Karpas-422 (cell line): ENCODE measurements at regions not wholly inside any gene's neighbourhood (a gene's known extent, or its start where the extent isn't known, plus 50 kb on each side); places are given as distances from the start of the nearest gene placed in this dataset.
"Not testable (repeated sequence)": the region's sequence is repeated elsewhere in the genome, so short reads cannot be mapped to it uniquely, and the experiment has no call there.

Experiments
- DNase-seq: peaks from one replicate; pipeline ENCODE4 v3.0.0-alpha.2; 2015
- H2AFZ ChIP-seq: fragments of 200-600 bp; sonication (generic); 2 replicates; pipeline ENCODE4 v1.6.1; 2014; ENCODE audit warnings: antibody characterized with exemption, low read length, mixed read lengths
- H3K27ac ChIP-seq: fragments of 200-600 bp; sonication (generic); 2 replicates; pipeline ENCODE4 v1.5.1; 2014; ENCODE audit warnings: mild to moderate bottlenecking, low read length, moderate library complexity
- H3K27me3 ChIP-seq: fragments of 200-600 bp; sonication (generic); 2 replicates; pipeline ENCODE4 v1.6.1; 2014; ENCODE audit warnings: low read length, mixed read lengths
- H3K36me3 ChIP-seq: fragments of 200-600 bp; sonication (generic); 2 replicates; pipeline ENCODE4 v1.6.1; 2014; ENCODE audit warnings: low read length, mixed read lengths; ENCODE audit not compliant: insufficient read depth
- H3K4me1 ChIP-seq: fragments of 200-600 bp; sonication (generic); 2 replicates; pipeline ENCODE4 v1.6.1; 2014; ENCODE audit warnings: mild to moderate bottlenecking, low read length, mixed read lengths
- H3K4me2 ChIP-seq: fragments of 200-600 bp; sonication (generic); 2 replicates; pipeline ENCODE4 v1.6.1; 2014; ENCODE audit warnings: low read length, low read depth, mild to moderate bottlenecking; ENCODE audit not compliant: poor library complexity, severe bottlenecking
- H3K4me3 ChIP-seq: fragments of 200-600 bp; sonication (generic); 2 replicates; pipeline ENCODE4 v1.5.1; 2014; ENCODE audit warnings: mild to moderate bottlenecking, antibody characterized with exemption, low read length, mixed read lengths
- H3K79me2 ChIP-seq: fragments of 200-600 bp; sonication (generic); 2 replicates; pipeline ENCODE4 v1.6.1; 2014; ENCODE audit warnings: mild to moderate bottlenecking, low read length, mixed read lengths
- H3K9ac ChIP-seq: fragments of 200-600 bp; sonication (generic); 2 replicates; pipeline ENCODE4 v1.6.0; 2014; ENCODE audit warnings: low read length
- H3K9me2 ChIP-seq: fragments of 200-600 bp; sonication (generic), shearing (Covaris generic); replicated peaks from 2 replicates; pipeline ENCODE4 v1.6.0; 2014; ENCODE audit warnings: mild to moderate bottlenecking, low read length, moderate library complexity; ENCODE audit not compliant: insufficient read depth
- H3K9me3 ChIP-seq: fragments of 300-700, 200-600 bp; sonication (generic); 2 replicates; pipeline ENCODE4 v1.6.1; 2014; ENCODE audit warnings: low read length, mixed read lengths
- H4K20me1 ChIP-seq: fragments of 200-600 bp; sonication (generic); 2 replicates; pipeline ENCODE4 v1.6.1; 2014; ENCODE audit warnings: mild to moderate bottlenecking, antibody characterized with exemption, low read length, low read depth; ENCODE audit not compliant: insufficient read depth

DNA sequence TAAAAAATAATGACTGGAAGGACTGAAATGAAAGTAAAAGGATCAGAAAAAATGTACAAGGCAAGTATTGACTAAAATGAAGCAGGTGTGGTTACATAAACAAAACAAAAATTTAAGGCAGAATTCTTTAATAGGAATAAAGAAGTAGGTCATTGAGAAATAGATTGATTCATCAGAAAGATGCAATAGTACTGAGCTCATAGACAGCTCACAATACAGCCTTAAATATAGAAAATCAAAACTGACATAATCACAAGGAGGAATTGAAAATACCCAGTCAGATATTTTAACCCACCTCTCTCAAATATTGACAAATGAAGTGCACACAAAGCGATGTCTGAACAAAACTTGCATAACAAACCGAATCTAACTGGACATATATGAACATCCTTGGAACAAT, 366.8 kb upstream of the DPYD start:
- H3K9me2 ChIP-seq, result no peaks in the 10 kb centered on the region
- no peak overlapping the region for H2AFZ ChIP-seq
- no peak overlapping the region for H3K4me3 ChIP-seq
- no peak overlapping the region for H3K4me2 ChIP-seq
- H3K27me3 ChIP-seq, result no peaks in the 10 kb centered on the region
- no peak for DNase-seq
- H3K27ac ChIP-seq, result no peak overlapping the region
- no peaks in the 10 kb centered on the region for H3K9me3 ChIP-seq
- H3K4me1 ChIP-seq, result no peaks in the 10 kb centered on the region
- H3K79me2 ChIP-seq, result no peaks in the 10 kb centered on the region
- no peaks in the 10 kb centered on the region for H4K20me1 ChIP-seq
- no peak overlapping the region for H3K9ac ChIP-seq
- no peaks in the 10 kb centered on the region for H3K36me3 ChIP-seq

DNA sequence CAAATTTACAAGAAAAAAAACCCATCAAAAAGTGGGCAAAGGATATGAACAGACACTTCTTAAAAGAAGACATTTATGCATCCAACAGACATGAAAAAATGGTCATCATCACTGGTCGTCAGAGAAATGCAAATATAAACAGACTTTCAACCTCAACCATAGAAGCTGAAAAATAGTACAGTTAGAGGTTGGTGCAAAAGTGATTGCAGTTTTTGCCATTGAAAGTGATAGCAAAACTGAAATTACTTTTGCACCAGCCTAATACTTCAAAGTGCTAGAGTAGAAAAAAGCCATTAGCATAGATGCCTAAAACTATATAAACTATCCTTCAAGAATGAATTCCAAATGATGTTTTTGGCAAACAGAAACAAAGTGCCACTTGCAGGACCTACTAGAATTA, 365.8 kb upstream of the DPYD start:
- Histone ChIP-seq H2AFZ (no peak overlapping the region), H3K4me3 (no peak overlapping the region), H3K9me3 (no peaks in the 10 kb centered on the region), H4K20me1 (no peaks in the 10 kb centered on the region), H3K79me2 (no peaks in the 10 kb centered on the region), H3K4me2 (no peak overlapping the region), H3K36me3 (no peaks in the 10 kb centered on the region), H3K9me2 (no peaks in the 10 kb centered on the region), H3K9ac (no peak overlapping the region), H3K27me3 (no peaks in the 10 kb centered on the region), H3K4me1 (no peaks in the 10 kb centered on the region), H3K27ac (no peak overlapping the region)
- DNase-seq, result no peak

DNA sequence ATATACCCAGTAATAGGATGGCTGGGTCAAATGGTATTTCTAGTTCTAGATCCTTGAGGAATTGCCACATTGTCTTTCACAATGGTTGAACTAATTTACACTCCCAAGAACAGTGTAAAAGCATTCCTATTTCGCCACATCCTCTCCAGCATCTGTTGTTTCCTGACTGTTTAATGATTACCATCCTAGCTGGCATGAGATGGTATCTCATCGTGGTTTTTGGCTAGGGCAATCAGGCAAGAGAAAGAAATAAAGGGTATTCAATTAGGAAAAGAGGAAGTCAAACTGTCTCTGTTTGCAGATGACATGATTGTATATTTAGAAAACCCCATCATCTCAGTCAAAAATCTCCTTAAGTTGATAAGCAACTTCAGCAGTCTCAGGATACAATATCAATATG, 364.5 kb upstream of the DPYD start:
- H3K79me2 ChIP-seq, H3K4me3 ChIP-seq, H3K27ac ChIP-seq, H3K27me3 ChIP-seq, H3K9me3 ChIP-seq, H4K20me1 ChIP-seq, H3K36me3 ChIP-seq, DNase-seq, H3K4me2 ChIP-seq, H3K4me1 ChIP-seq, H2AFZ ChIP-seq, H3K9me2 ChIP-seq, H3K9ac ChIP-seq: not testable (repeated sequence)

DNA sequence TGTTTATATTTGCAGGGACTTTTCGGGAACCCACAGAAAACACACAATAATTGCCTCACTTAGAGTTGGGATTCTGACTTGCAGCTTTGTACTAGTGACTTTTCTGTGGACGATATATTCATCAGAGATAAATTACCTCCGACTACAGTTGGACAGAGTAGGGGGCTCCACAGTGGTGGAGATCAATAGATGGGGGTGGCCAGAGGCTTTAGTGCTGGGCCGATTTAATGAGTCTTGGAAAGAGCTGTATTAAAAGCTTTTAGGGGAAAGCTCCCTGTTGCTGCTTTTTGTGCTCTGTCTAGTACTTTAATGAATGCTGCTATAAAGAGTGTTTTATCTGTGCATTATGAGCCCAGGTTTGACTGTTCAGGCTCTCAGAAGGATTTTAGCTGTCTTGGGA, 359.2 kb upstream of the DPYD start:
- no peaks in the 10 kb centered on the region for H3K36me3 ChIP-seq
- H3K9me2 ChIP-seq, result no peaks in the 10 kb centered on the region
- no peak overlapping the region for H3K4me3 ChIP-seq
- no peaks in the 10 kb centered on the region for H3K79me2 ChIP-seq
- no peak for DNase-seq
- no peaks in the 10 kb centered on the region for H3K4me1 ChIP-seq
- no peak overlapping the region for H3K9ac ChIP-seq
- H4K20me1 ChIP-seq, result no peaks in the 10 kb centered on the region
- H3K4me2 ChIP-seq, result no peak overlapping the region
- H3K9me3 ChIP-seq, result no peaks in the 10 kb centered on the region
- H3K27ac ChIP-seq, result no peak overlapping the region
- no peaks in the 10 kb centered on the region for H3K27me3 ChIP-seq
- no peak overlapping the region for H2AFZ ChIP-seq

DNA sequence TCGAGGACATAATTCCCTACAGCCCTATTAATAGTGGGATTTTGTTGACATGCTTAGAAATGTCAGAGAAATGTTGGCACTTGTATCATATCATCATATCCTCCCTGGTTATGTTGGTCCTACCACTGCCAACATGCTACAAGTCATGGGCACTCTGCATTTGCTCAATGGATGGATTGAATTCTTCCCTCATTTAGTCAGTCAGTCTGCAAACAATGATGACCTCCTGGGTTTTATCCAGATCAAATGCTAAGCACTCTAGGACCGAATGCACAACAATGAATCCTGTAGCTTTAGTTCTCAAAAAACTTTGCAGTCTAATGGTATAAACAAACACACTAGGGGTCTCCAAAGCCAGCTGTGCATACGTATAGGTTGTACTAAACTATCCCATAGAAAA, 357.2 kb upstream of the DPYD start:
- Histone ChIP-seq H3K27me3 (no peaks in the 10 kb centered on the region), H3K9me2 (no peaks in the 10 kb centered on the region), H3K9me3 (no peaks in the 10 kb centered on the region), H3K36me3 (no peaks in the 10 kb centered on the region), H3K4me2 (no peak overlapping the region), H4K20me1 (no peaks in the 10 kb centered on the region), H3K9ac (no peak overlapping the region), H3K4me3 (no peak overlapping the region), H2AFZ (no peak overlapping the region), H3K4me1 (no peaks in the 10 kb centered on the region), H3K27ac (no peak overlapping the region), H3K79me2 (no peaks in the 10 kb centered on the region)
- no peak for DNase-seq

DNA sequence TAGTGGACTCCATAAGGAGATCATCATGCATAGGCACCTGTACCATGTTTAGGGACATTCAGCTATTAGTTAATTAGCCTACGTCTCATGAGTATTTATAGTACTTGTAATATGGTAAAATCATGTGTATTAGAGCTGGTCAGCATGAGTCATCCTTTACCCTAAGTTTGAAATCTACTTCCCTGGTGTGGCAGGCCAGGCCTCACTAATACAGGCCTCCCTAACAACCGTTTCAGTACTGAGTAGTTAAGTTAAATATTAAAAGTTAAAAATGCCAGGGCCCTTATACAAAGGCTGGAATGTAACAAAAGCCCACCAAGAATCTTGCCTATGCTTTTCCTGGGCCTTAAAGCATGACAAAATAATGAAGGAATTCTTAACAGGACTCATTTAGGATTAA, 356.3 kb upstream of the DPYD start:
- H3K9me2 ChIP-seq, result no peaks in the 10 kb centered on the region
- no peaks in the 10 kb centered on the region for H3K4me1 ChIP-seq
- no peak overlapping the region for H3K4me3 ChIP-seq
- H3K79me2 ChIP-seq, result no peaks in the 10 kb centered on the region
- no peak overlapping the region for H3K27ac ChIP-seq
- no peak overlapping the region for H3K4me2 ChIP-seq
- H3K9ac ChIP-seq, result no peak overlapping the region
- no peaks in the 10 kb centered on the region for H4K20me1 ChIP-seq
- no peaks in the 10 kb centered on the region for H3K36me3 ChIP-seq
- H2AFZ ChIP-seq, result no peak overlapping the region
- no peak for DNase-seq
- H3K9me3 ChIP-seq, result no peaks in the 10 kb centered on the region
- H3K27me3 ChIP-seq, result no peaks in the 10 kb centered on the region

DNA sequence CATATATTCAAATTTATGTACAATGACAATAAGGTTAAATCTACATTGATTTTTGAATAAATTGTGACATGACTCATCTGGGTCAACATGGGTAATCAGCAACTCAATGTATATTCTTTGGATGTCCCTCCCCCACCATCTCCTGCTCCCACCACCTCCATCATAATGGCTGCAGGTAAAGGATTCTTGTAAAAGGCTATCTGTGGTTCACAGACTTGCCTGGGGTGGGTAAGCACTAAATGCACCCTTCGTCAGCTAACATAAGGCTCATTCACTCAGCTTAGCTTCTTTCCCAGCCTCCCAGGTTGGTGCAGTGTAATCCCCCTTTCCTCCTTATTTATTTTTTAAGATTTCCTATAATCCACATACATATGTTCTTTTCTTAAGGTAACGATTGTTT, 355.7 kb upstream of the DPYD start:
- Histone ChIP-seq H3K9me3 (no peaks in the 10 kb centered on the region), H3K4me3 (no peak overlapping the region), H3K27me3 (no peaks in the 10 kb centered on the region), H3K79me2 (no peaks in the 10 kb centered on the region), H3K4me2 (no peak overlapping the region), H3K9ac (no peak overlapping the region), H4K20me1 (no peaks in the 10 kb centered on the region), H3K4me1 (no peaks in the 10 kb centered on the region), H3K27ac (no peak overlapping the region), H3K9me2 (no peaks in the 10 kb centered on the region), H2AFZ (no peak overlapping the region), H3K36me3 (no peaks in the 10 kb centered on the region)
- DNase-seq, result no peak

DNA sequence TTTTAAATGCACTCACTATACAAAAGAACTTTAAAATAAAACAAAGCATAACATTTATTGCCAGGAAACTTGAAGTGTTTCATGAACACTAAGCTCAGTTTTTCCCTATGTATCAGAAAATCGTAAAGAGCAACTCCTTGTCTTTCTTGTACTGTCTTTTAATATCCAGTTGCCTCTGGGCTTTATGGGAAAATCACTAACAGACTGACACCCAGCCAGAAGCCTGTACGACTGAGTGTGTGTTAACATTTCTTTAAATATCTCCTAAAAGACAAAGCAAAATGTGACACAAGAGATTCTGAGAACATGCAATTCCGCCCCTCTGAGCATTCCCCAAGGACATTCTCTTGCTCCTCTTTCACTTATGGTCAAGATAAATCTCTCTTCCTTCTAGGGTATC, 347.5 kb upstream of the DPYD start:
- no peaks in the 10 kb centered on the region for H3K36me3 ChIP-seq
- no peak overlapping the region for H3K4me2 ChIP-seq
- no peak overlapping the region for H3K27ac ChIP-seq
- H4K20me1 ChIP-seq, result no peaks in the 10 kb centered on the region
- no peaks in the 10 kb centered on the region for H3K9me3 ChIP-seq
- no peak overlapping the region for H2AFZ ChIP-seq
- H3K9me2 ChIP-seq, result no peaks in the 10 kb centered on the region
- H3K4me1 ChIP-seq, result no peaks in the 10 kb centered on the region
- H3K4me3 ChIP-seq, result no peak overlapping the region
- DNase-seq, result no peak
- H3K9ac ChIP-seq, result no peak overlapping the region
- no peaks in the 10 kb centered on the region for H3K79me2 ChIP-seq
- no peaks in the 10 kb centered on the region for H3K27me3 ChIP-seq

DNA sequence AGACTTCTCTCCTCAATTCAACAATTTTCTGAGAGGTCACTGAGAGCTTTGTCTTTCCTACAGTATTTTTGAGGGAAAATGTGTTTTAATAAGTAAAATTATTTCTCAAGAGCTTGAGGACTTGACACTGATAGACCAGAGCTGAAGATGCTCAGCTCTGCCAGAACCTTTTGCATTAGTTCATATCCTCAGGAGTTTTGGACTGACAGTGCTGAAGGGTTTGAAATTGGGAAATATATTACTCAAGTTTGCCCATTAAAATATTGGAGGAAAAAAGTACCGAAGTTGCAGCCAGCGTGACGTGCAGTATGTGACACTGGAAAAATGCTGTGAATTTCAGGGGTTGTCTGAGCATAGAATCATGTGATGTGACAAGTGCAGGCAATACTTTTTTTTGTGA, 346.6 kb upstream of the DPYD start:
- Histone ChIP-seq H3K27me3 (no peaks in the 10 kb centered on the region), H3K4me3 (no peak overlapping the region), H3K4me1 (no peaks in the 10 kb centered on the region), H3K9me3 (no peaks in the 10 kb centered on the region), H3K36me3 (no peaks in the 10 kb centered on the region), H3K4me2 (no peak overlapping the region), H3K27ac (no peak overlapping the region), H3K79me2 (no peaks in the 10 kb centered on the region), H3K9me2 (no peaks in the 10 kb centered on the region), H3K9ac (no peak overlapping the region), H4K20me1 (no peaks in the 10 kb centered on the region), H2AFZ (no peak overlapping the region)
- no peak for DNase-seq
